ENCODE measurements at regions not wholly inside any gene's neighbourhood (a gene's known extent, or its start where the extent isn't known, plus 50 kb on each side); places are given as distances from the start of the nearest gene placed in this dataset.

DNA sequence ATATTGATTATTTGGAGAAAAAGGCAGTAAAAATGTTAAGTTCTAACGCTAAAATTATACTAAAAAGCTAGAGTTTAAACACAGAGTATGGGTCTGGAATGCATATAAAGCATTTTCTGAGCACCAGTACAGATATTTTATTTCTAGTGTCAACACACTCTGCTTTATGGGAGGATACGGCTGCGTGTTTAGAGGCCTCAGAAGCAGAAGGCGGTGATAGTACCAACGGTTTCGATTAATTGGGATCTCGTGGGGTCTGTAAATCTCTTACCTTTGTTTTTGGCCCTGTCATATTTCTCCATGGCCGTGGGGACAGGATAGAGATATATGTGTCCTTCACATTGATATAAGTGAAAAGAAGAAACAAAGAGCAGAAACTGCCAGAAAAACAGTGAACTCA is 206.8 kb upstream of the NTM start:
- TF ChIP-seq, protein P1, sequence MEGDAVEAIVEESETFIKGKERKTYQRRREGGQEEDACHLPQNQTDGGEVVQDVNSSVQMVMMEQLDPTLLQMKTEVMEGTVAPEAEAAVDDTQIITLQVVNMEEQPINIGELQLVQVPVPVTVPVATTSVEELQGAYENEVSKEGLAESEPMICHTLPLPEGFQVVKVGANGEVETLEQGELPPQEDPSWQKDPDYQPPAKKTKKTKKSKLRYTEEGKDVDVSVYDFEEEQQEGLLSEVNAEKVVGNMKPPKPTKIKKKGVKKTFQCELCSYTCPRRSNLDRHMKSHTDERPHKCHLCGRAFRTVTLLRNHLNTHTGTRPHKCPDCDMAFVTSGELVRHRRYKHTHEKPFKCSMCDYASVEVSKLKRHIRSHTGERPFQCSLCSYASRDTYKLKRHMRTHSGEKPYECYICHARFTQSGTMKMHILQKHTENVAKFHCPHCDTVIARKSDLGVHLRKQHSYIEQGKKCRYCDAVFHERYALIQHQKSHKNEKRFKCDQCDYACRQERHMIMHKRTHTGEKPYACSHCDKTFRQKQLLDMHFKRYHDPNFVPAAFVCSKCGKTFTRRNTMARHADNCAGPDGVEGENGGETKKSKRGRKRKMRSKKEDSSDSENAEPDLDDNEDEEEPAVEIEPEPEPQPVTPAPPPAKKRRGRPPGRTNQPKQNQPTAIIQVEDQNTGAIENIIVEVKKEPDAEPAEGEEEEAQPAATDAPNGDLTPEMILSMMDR (IDR thresholded peaks at IDR 0.05; ENCODE audit: low read depth, low read length), result no peak
- no peak overlapping the region for H3K4me3 ChIP-seq (ENCODE audit: low read depth, low read length)

DNA sequence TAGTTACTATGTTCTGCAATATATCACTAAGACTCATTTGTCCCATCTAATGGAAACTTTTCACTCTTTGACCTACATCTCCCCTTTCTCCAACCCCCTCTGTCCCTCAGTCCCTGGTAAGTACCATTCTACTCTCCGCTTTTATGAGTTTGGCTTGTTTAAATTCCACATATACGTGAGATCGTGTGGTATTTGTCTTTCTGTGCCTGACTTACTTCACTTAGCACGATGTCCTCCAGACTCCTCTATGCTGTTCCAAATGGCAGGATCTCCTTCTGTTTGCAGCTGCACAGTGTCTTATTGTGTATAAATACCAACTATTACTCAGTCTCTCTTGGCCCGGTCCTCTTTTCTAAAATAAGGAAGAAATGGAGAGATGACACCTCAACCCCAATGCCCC is 205.4 kb upstream of the NTM start:
- H3K4me3 ChIP-seq (ENCODE audit: low read depth, low read length), result no peak overlapping the region
- TF ChIP-seq, protein P1 (IDR thresholded peaks at IDR 0.05; ENCODE audit: low read depth, low read length), result no peak

DNA sequence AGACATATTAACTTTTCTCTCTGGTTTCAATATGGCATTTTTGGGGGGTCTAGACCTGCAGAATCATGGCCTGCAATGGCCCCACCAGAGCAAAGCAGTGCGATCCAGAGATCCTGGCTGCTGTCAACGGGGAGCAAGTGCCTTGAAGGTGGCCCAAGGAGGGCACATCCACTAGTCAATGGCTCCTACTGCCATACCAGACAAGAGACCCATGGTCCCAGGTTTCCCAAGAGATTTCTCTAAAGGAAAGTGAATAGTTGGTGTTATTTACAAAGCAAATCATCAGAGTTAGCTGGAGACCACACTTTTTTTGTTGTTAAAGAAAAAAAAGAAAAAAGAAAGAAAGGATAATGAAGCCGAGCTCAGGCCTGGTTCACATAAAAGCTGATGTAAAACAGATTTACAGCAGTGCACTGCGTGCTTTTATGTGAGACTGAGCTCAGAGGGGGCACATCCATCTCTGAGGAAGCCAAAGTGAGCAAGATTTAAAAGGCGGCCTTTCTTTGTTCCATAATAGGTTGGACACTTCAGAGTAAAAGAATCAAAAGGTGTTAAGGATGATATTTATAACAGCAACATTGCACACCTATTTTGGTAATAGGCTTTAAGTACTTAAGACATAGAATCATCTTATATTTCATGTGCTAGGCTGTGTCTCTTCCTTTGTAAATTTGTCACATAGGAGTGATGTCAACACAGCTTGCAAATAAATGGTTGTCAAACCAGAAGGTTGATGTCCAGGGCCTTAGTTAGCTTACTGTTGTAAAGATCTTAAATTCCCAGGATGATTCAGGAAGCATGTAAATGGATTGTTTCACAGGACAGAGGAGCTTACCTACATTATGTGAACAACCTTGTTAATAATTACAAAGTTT is 201.3 kb upstream of the NTM start:
- no peak overlapping the region for H3K4me3 ChIP-seq (ENCODE audit: low read depth, low read length)
- TF ChIP-seq, protein P1 (IDR thresholded peaks at IDR 0.05; ENCODE audit: low read depth, low read length), result no peak

DNA sequence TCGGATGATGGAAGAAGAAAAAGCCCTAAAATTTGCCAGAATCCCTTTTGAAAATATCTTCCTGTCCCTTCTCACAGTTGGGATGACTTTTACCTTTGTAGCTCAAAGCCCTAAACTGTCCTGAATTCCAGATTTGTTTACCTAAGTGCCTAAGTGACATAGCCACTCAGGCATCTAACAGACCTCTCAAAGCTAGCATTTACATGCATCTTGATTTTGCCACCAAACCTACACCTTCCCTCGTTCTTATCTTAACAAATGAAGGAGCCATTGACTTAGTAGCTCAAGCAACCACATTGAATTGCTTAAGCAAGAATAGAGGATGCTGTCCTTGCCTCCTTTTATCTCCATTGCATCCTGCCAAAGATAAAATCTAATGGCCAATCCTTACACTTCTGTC is 198.4 kb upstream of the NTM start:
- TF ChIP-seq, protein P1 (IDR thresholded peaks at IDR 0.05; ENCODE audit: low read depth, low read length), result no peak

DNA sequence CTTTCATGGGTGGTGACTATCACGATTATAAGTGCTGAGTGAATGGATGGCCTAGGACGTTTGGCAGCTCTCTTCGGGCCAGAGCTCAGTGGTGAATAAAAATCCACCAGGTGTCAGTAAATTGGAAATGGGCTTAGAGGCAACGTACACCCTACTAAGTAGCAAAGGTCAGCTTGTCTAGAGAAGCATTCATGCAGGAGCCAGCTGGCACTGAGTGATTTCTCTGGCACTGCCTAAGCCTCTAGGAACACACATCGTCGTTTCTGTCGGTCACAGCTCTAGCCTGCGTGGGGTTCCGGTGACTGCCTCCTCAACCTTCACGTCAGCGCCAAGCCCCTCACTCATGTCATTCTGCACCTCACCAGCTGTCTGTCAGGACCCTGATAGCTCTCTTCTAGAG is 192.4 kb upstream of the NTM start:
- H3K4me3 ChIP-seq (ENCODE audit: low read depth, low read length), result no peak overlapping the region
- TF ChIP-seq, protein P1 (IDR thresholded peaks at IDR 0.05; ENCODE audit: low read depth, low read length), result no peak

More for the DNA sequence above, 198.4 kb upstream of the NTM start:
- no peak overlapping the region for H3K4me3 ChIP-seq (ENCODE audit: low read depth, low read length)

DNA sequence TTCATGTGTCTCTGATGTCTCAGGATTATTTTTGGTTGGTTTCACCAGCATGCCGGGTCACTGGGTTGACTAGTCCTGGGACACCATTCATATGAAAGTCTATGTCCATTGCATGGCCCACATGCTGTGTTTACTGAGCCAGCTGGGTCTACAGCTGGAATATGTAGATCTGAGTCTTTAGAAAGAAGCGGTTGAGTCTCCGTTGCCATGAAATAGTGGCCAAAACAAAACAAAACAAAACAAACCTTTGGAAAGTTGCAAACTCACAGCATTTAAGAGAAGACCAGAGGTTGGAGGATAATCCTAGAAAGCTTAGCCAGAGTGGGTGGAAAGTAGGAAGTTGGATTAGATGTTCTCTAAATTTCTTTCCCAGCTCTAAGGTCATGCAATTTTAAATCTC is 191.8 kb upstream of the NTM start:
- H3K4me3 ChIP-seq (ENCODE audit: low read depth, low read length), result no peak overlapping the region

DNA sequence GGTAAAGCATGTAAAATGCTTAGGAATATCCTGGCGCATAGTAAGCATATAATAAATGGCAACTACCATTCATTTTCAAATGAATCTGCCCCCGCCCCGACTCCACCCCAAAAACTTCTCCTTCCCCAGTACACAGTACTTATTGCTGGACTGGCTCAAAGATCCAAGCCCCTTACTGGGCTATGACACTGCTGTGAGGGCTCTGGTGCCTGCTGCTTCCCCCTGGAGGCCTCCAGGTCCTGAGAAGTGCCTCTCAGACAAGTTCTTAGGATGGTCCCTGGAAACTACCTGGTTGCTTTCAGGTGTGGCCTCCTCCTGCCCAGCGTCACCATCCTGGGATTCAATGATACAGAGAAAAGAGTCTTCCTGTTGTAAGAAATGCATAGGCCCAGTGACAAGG is 190.6 kb upstream of the NTM start:
- TF ChIP-seq, protein P1 (IDR thresholded peaks at IDR 0.05; ENCODE audit: low read depth, low read length), result no peak

More for the DNA sequence above, 191.8 kb upstream of the NTM start:
- TF ChIP-seq, protein P1 (IDR thresholded peaks at IDR 0.05; ENCODE audit: low read depth, low read length), result no peak

More for the DNA sequence above, 190.6 kb upstream of the NTM start:
- H3K4me3 ChIP-seq (ENCODE audit: low read depth, low read length), result no peak overlapping the region
